ENCODE measurements at regions not wholly inside any gene's neighbourhood (a gene's known extent, or its start where the extent isn't known, plus 50 kb on each side); places are given as distances from the start of the nearest gene placed in this dataset.

- H3K4me3 Mint-ChIP-seq, result no peak overlapping the region
- ChIA-PET POLR2A (no interaction called here), CTCF (no interaction called here)
- no peak overlapping the region for H3K27ac Mint-ChIP-seq
- TF ChIP-seq CTCF (IDR thresholded peaks at IDR 0.05), result no peak
- H3K36me3 Mint-ChIP-seq (ENCODE audit: low read depth), result no peaks in the 10 kb centered on the region
- no peak for DNase-seq
- intact Hi-C loops (cut with micrococcal nuclease), result no loop called here
- no peaks in the 10 kb centered on the region for H3K4me1 Mint-ChIP-seq (ENCODE audit: low read depth)
- peaks cover 2% of the 10 kb centered on the region for H3K9me3 Mint-ChIP-seq
- peaks cover 1% of the 10 kb centered on the region for H3K27me3 Mint-ChIP-seq
- ATAC-seq, result no peak
Observed at GRCh38 chr6:85252552-85252951, 197.3 kb upstream of the NT5E start.

GRCh38 chr6:85252085-85252484, 197.8 kb upstream of the NT5E start:
- Mint-ChIP-seq H3K4me1 (ENCODE audit: low read depth) (no peaks in the 10 kb centered on the region), H3K27ac (no peak overlapping the region), H3K4me3 (no peak overlapping the region), H3K36me3 (ENCODE audit: low read depth) (no peaks in the 10 kb centered on the region), H3K9me3 (peaks cover 2% of the 10 kb centered on the region), H3K27me3 (peaks cover 1% of the 10 kb centered on the region)
- ChIA-PET CTCF (no interaction called here), POLR2A (interaction anchor here (0.6 kb wide), 1 partner anchor 523 kb away, joined by 3 read pairs; no protein-coding TSS in a partner anchor)
- DNase-seq (no peak), ATAC-seq (no peak)
- intact Hi-C loops (cut with micrococcal nuclease), result no loop called here
- no peak for TF ChIP-seq CTCF (IDR thresholded peaks at IDR 0.05)

- Mint-ChIP-seq H3K27ac (no peak overlapping the region), H3K4me3 (no peak overlapping the region), H3K36me3 (ENCODE audit: low read depth) (no peaks in the 10 kb centered on the region), H3K4me1 (ENCODE audit: low read depth) (no peaks in the 10 kb centered on the region), H3K9me3 (peaks cover 2% of the 10 kb centered on the region), H3K27me3 (peaks cover 1% of the 10 kb centered on the region)
- DNase-seq, result no peak
- TF ChIP-seq CTCF (IDR thresholded peaks at IDR 0.05), result no peak
- ChIA-PET POLR2A (no interaction called here), CTCF (no interaction called here)
- intact Hi-C loops (cut with micrococcal nuclease), result no loop called here
- ATAC-seq, result no peak
Observed at GRCh38 chr6:85251300-85251699, 198.6 kb upstream of the NT5E start.

- POLR2A ChIA-PET, result no interaction called here
- intact Hi-C loops (cut with micrococcal nuclease), result no loop called here
Observed at GRCh38 chr6:85250586-85251220, 199.2 kb upstream of the NT5E start.

GRCh38 chr6:85245004-85245403, 204.9 kb upstream of the NT5E start:
- CTCF ChIA-PET, result no interaction called here
- ATAC-seq, result no peak

More at GRCh38 chr6:85250586-85251220, 199.2 kb upstream of the NT5E start:
- Mint-ChIP-seq H3K27ac (no peak overlapping the region), H3K4me3 (no peak overlapping the region), H3K36me3 (ENCODE audit: low read depth) (no peaks in the 10 kb centered on the region), H3K27me3 (no peaks in the 10 kb centered on the region), H3K4me1 (ENCODE audit: low read depth) (no peaks in the 10 kb centered on the region), H3K9me3 (peaks cover 2% of the 10 kb centered on the region)
- ATAC-seq, result no peak
- no peak for DNase-seq
- TF ChIP-seq CTCF (IDR thresholded peaks at IDR 0.05), result no peak
- CTCF ChIA-PET, result interaction anchor here (0.6 kb wide), 2 partner anchors 72 to 642 kb away, joined by 3 read pairs; no protein-coding TSS in a partner anchor

More at GRCh38 chr6:85245004-85245403, 204.9 kb upstream of the NT5E start:
- peaks cover 2% of the 10 kb centered on the region for H3K9me3 Mint-ChIP-seq
- intact Hi-C loops (cut with micrococcal nuclease), result no loop called here
- no peak for TF ChIP-seq CTCF (IDR thresholded peaks at IDR 0.05)
- H3K27ac Mint-ChIP-seq, result no peak overlapping the region
- H3K27me3 Mint-ChIP-seq, result no peaks in the 10 kb centered on the region
- POLR2A ChIA-PET, result no interaction called here
- H3K4me3 Mint-ChIP-seq, result no peak overlapping the region
- H3K36me3 Mint-ChIP-seq (ENCODE audit: low read depth), result no peaks in the 10 kb centered on the region
- no peaks in the 10 kb centered on the region for H3K4me1 Mint-ChIP-seq (ENCODE audit: low read depth)
- DNase-seq, result no peak
